Daoy (cell line): ENCODE measurements at regions not wholly inside any gene's neighbourhood (a gene's known extent, or its start where the extent isn't known, plus 50 kb on each side); places are given as distances from the start of the nearest gene placed in this dataset.
A peak's percentile ranks its signal among the peaks of the same experiment; 100 is the strongest.

Experiments
- DNase-seq: peaks from one replicate; pipeline ENCODE4 v3.0.0-alpha.2; 2015; ENCODE audit warnings: low read depth

DNA sequence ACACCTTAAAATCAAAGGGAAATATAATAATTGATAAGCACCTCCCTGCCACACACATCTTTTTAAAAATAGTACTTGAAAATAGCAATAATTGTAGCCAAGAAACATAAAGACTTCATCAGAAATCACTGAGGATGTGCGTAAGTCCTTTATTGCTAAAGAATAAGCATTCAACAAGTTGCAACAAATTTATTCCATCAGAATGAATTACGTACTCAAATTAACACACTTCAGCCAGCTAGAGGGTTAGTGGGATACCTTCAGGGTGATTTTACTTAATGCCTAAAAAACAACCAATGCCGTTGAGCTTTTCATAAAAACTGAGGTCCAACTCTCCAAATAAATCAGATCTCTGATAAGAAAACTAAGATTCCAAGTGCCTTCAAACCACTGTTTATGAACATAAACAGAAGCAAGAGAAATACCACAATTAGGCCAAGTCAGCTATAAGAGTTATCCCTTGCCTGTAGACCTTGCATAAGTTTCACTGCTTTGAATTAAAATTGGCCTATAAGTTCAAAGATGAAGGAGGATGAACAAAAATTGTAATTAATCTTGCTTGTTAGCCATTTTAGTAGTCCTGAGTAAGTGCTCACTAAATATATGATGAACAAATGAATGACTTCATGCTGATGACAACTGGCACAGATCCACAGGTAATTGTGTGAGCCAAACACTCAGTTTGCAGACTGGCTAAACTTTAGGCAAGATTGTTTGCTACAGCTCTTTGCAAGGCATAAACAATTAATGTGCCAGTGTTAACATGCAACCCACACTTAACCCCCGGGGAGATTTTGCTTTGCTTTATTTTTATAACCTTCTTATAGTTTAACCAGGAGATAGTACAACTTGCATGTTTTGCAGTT, 375.1 kb upstream of the THBS1 start:
- no peak for DNase-seq

GRCh38 chr15:39207532-39208115, 373.3 kb upstream of the THBS1 start:
- DNase-seq, result no peak

GRCh38 chr15:39208187-39208586, 372.7 kb upstream of the THBS1 start:
- no peak for DNase-seq

DNA sequence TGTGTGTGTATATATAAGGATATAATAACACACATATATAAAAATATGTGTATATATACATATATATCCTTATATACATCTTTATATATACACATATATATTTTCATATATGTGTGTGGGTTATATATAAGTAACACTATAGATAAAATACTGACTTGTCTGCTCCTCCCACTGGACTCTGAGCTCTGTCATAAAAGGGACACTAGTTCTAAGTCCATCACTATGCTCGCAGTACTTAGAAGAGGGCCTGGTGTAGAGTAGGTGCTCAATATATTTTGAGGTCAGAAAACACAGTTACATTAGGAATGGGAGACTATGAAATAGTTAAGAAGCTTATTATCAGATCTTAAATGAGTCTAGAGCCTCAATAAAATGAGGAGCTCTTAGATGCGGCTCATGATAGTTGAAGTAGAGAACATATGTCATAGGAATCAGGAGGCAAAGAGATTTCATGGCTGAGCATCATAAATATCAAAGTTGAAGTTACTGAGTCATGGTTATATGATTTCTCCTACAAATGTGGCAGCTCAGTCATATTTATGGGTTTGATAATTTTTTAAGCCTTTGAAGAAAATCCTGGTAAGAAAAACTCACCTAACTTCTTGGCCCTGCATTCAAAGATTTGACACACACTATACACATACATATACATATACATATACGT, 371.2 kb upstream of the THBS1 start:
- no peak for DNase-seq

GRCh38 chr15:39211108-39211979, 369.5 kb upstream of the THBS1 start:
- DNase-seq, result no peak

DNA sequence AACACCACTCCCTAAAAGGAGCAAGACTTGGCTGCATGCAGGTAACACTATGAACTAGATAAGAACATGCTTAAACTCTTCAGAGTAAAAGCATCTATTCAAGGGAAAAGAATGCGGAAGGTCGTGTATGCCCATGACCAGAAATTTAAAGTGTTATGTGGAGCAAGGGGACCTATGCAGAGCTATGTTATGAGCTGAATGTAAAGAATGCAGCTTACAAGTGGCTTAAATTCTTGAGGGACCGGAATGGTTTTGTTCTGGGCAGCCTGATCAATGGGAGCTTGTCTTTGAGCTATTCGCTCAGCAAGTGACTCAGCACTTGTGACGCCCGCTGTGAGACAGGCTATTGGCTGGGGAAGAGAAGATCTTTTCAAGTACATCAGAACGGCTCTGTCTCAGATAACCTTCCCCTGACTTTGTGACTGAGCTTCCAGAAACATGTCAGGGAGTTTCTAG, 367.5 kb upstream of the THBS1 start:
- DNase-seq, result peak; percentile 84

GRCh38 chr15:39215015-39215414, 365.9 kb upstream of the THBS1 start:
- no peak for DNase-seq

DNA sequence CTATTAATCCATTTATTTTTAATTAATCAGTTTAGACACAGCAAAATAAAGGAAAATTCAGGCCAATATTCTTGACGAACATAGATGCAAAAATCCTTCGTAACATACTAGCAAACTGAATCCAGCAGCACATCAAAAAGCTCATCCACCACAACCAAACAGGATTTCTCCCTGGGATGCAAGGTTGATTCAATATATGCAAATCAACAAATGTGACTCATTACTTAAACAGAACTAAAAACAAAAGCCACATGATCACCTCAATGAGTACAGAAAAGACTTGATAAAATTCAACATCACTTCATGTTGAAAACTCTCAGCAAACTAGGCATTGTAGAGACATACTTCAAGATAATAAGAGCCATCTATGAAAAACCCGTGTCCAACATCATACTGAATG, 364.1 kb upstream of the THBS1 start:
- no peak for DNase-seq

- DNase-seq, result no peak
Observed at GRCh38 chr15:39219608-39220007, 361.3 kb upstream of the THBS1 start.

- no peak for DNase-seq
Observed at GRCh38 chr15:39226169-39226937, 354.5 kb upstream of the THBS1 start.

- DNase-seq, result no peak
Observed at GRCh38 chr15:39227001-39227400, 353.9 kb upstream of the THBS1 start.

DNA sequence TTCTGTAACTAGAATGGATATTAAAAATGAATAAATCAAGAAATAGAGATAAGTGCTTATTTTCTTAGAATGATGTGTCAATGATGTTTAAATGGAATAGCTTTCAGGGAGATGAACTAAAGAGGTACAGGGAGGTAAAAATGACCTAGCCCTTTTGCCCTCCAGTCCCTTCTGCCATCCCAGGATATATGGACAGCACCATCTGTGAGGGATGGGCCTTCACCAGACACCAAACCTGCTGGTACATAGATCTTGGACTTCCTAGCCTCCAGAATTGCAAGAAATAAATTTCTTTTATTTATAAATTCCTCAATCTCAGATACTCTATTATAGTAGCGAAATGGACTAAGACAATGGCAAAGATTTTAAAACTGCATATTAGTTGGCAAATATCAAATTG, 352.0 kb upstream of the THBS1 start:
- DNase-seq, result no peak

DNA sequence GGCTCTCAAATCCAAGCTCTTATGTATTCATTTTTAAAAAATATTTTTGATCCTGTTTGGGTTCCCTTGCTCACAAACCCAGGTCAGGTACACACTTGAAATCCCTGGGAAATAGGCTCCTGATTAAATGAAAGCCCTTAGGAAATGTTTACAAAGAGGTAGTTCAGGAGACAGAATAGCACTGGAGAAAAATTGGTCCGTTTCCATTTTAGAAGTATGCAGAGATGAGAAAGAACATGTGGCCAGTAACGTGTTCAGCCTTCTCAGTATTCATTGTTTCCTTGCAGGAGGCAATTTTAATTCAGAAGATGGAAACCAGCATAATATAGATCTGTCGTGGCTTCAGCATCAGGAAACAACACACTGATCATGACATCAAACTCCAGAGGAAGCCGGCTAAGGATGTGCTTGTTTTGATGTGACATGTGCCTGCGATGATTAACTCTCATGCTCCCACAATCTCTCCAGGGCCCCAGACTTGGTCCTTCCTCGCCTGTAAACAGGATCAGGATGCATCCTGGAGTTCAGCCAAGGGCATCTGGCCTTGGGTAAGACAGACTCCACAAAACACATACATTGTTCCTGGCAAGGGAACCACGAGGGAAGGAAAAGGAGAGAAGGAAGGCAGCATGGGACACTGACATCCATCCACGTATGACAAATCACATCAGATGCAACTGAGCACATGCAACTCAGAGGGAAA, 350.5 kb upstream of the THBS1 start:
- no peak for DNase-seq

DNA sequence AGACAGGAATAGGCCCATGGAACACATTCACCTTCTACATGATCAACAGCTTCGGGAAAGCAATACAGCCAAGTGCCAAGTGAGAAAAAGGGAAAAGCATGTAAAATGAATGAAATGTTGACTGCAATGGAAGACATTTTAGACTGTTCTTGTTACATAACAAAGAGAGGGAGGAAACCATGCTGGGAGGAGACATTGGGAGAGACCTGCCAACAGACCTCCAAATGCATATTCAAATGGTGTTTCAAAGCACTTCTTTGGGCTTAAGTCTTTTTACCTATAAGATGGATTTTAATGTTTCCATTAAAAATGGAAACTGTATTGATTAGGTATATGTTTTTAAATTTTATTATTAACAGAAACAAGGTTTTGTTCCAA, 350.0 kb upstream of the THBS1 start:
- DNase-seq, result no peak

GRCh38 chr15:39232512-39232911, 348.4 kb upstream of the THBS1 start:
- peak; percentile 88 for DNase-seq

GRCh38 chr15:39235084-39235795, 345.6 kb upstream of the THBS1 start:
- DNase-seq, result no peak

DNA sequence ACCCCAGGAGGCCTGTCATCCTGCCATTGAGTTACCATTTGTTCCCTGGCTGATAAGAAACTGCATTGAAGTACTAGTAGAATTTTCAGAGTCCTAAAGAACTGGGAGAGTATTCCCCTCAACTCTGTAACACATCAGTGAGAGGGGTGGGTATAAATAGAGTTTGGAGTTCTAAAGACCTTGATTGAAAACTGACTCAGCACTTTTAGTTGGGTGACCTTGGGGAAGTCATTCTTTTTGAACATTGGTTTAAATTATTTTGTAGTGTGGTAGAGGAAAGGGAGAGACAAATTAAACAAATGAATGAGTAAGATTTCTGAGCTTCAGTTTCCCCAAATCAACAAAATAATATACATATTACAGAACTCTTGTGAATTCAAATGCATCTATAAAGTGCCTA, 344.5 kb upstream of the THBS1 start:
- DNase-seq, result no peak

GRCh38 chr15:39238443-39238842, 342.4 kb upstream of the THBS1 start:
- DNase-seq, result no peak

DNA sequence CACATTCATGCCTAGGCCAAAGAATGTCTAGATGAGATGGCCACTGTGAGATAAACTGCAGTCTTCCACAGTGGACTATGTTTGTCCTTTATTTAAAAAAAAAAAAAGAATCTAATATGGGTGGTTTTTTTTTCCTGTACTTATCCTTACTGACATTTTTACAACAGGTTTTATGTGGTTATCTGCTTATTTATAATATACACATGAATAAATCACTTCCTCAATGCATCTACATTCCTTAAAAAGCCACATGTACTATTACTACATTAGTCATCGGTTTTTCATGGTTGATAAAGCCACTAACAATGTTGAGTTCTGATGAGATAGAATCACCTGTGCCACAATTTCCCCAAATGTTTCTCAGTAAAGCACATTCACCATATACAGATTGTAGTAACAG, 341.3 kb upstream of the THBS1 start:
- peak; percentile 46 for DNase-seq

DNA sequence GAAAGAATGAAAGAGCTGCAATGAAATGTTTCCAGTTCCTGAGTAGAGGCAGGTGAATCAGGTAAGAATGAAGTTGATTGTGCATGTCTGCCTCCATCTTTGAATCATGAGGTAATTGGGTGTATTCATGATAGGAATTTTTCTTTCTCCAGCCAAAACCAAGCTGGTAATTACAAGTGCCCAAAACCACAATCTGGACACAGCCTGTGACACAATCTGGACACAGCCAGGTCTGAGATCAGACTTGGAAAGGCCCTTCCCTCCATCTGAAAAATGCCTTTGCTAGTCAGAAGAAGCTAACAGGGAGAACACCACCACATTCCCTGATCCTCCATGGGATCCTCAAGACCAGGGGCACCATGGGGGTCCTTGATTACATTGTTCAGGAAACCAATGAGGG, 338.5 kb upstream of the THBS1 start:
- peak; percentile 84 for DNase-seq
